GM13977 (cell line): ENCODE measurements at regions not wholly inside any gene's neighbourhood (a gene's known extent, or its start where the extent isn't known, plus 50 kb on each side); places are given as distances from the start of the nearest gene placed in this dataset.

Experiments used
- DNase-seq: peaks from one replicate; pipeline ENCODE4 v3.0.0; 2012; ENCODE audit warnings: low spot score
- in situ Hi-C: fragments of 300-500 bp; cut with MboI; formaldehyde crosslinking; loops from one replicate; pipeline ENCODE4 v1.12.0; 2022; ENCODE audit warnings: low sequenced_read_pairs, low pct_unique_long_range_greater_than_20kb, mixed read lengths, inconsistent platforms; ENCODE audit not compliant: unreplicated experiment
- TF ChIP-seq, protein P1 (sequence below): IDR thresholded peaks from 2 replicates; pipeline ENCODE4 v1.5.1; 2012; ENCODE audit warnings: mild to moderate bottlenecking, control low read depth; ENCODE audit not compliant: insufficient read depth; ENCODE audit errors: extremely low read depth, missing control alignments

DNA sequence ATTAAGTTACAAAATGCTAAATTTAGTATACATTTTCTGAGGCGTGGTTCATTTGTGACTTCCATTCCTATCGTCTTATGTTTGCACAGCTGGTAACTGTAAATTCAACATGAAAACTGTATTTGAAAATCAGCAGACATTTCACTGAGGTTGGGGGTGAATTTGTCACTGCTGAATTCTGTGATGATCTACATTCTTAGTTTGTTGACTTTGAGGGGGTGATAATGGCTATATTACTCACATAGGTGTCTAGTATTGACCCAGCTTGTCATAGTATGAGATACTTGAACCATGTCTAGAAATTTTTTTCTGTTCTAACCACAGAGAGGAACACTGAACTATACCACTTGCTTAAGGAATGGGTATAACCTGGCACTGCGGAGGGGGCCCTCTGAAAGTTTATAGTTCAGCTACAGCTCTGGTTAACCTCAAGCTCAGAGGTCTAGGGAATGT lies 313.3 kb downstream of the PIK3R1 start:
- in situ Hi-C loops: no loop called here
- no peak for DNase-seq
- TF ChIP-seq, protein P1, sequence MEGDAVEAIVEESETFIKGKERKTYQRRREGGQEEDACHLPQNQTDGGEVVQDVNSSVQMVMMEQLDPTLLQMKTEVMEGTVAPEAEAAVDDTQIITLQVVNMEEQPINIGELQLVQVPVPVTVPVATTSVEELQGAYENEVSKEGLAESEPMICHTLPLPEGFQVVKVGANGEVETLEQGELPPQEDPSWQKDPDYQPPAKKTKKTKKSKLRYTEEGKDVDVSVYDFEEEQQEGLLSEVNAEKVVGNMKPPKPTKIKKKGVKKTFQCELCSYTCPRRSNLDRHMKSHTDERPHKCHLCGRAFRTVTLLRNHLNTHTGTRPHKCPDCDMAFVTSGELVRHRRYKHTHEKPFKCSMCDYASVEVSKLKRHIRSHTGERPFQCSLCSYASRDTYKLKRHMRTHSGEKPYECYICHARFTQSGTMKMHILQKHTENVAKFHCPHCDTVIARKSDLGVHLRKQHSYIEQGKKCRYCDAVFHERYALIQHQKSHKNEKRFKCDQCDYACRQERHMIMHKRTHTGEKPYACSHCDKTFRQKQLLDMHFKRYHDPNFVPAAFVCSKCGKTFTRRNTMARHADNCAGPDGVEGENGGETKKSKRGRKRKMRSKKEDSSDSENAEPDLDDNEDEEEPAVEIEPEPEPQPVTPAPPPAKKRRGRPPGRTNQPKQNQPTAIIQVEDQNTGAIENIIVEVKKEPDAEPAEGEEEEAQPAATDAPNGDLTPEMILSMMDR: no peak

DNA sequence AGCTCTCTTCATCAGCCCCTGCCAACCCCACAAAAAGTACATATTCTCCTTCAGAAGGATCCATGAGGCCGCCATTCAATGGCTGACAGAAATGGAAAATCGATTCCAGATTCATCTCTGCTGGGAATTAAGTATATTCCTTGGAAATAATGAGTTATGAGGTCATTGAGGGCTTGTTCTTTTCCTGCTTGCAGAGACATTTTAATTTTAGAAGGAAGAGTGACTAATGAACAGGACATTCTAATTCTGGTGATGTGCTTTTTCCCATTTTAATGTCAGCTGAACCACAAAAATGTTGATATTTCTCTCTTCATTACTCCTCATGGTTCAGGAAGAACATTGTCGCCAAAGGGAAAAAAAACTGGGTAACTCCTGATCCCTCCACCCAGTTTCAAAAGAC lies 314.0 kb downstream of the PIK3R1 start:
- in situ Hi-C loops: no loop called here
- DNase-seq: no peak
- TF ChIP-seq, protein P1: no peak

DNA sequence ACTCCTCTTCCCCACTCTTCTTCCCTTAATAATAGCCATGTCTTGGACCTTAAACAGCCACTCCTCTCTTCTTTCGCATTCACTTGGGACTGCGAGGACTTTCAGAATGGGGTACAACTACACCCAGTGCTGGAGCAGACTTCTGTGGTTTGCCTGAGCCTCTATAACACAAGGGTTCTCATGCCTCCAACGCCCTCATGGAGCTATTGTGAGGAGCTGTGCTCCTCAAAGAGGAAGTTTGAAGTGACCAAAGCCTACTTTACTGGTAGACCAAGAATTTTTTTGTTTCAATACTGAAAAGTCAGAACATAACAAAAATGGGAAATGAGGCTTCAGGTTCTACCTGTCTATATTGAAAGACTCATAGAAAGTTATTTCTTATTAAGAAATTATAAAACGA lies 316.4 kb downstream of the PIK3R1 start:
- no peak for DNase-seq
- TF ChIP-seq, protein P1: no peak
- in situ Hi-C loops: no loop called here

DNA sequence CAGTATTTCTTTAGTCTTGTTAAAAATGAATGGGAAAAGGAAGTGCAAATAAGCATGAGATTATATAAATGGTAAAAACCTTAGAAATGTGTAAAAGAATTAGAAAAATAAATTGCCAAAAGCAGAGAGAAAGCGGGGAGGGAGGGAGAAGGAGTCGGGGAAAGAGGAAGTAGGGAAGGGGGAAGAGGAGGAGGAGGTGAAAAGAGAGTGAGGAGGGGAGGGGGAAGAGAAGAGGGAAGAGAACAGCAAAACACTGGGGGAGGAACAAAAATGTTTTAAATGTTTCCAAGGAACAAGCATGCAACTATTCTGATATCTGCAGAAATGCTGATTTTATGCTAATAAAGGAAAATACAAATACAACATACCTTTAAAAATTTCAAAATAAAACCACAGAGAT lies 317.5 kb downstream of the PIK3R1 start:
- TF ChIP-seq, protein P1: no peak
- in situ Hi-C loops: no loop called here
- no peak for DNase-seq

DNA sequence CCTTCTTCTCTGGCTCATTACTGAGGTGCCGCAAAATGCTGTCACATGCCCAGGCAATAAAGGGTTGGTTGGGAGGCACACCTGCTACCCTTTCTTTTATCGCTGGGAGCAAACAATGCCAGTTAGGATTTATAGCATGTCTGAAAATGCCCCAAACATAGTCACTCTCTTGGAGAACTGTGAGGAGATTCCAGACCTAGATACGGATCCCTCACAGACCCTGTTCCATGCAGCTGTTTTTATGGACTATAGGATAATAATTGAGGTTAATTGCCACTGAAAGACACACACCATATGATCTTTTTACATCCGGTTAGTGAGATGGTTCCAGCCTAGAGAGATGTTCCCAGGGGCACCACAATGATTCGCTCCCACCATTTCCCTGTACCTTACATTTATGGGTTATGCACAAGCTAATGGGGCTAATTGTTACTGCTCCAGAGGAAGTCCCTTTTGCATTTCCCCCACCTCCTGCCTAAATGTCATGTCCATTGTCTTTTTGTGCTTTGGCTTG lies 318.1 kb downstream of the PIK3R1 start:
- in situ Hi-C loops: no loop called here
- TF ChIP-seq, protein P1: no peak
- no peak for DNase-seq

DNA sequence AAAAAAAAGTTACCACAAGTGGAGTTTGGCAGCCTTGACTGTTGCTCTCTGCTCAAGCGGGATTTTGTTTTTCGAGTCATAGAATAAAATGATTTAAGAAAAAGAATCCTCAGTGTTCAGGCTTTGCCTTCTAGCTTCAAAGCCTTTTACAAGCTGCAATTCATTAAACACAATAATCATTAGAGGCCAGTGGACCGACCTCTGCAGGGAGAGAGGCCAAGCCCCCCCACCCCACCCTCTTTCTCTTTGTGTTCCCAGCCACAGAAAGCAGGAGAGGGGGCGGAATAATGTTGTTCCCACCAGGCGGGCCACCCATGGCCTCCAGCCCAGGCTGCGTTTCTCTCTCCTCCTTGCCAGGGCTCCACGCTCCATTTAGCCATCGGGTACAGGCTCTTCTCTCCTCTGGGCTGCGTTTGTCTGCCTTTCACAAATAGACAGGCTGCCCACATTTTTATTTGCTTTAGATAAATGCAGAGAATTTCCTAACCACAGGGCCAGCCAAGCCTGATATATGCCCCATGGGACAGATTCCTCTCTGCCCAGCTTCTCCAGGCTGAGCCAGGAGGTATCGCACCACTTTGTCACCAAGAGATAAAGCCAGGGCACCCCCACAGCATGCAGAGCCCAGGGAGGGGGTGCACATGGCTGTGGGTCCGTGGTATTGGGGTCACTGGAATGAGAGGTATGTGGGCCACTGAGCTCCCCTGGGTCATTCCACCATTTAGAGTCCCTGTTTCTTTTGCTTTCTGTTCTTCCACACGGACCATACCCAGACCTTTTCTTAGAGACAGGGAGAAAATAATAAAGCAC lies 318.8 kb downstream of the PIK3R1 start:
- in situ Hi-C loops: no loop called here
- DNase-seq: no peak
- TF ChIP-seq, protein P1: no peak
